IMR-90 (cell line): ENCODE measurements at regions not wholly inside any gene's neighbourhood (a gene's known extent, or its start where the extent isn't known, plus 50 kb on each side); places are given as distances from the start of the nearest gene placed in this dataset.

ENCODE experiments used
- ATAC-seq: fragments of 200-7000 bp; cut with Tn5 transposase; 2 replicates; pipeline ENCODE4 v1.9.1; 2020; ENCODE audit warnings: low read depth, mild to moderate bottlenecking, moderate library complexity
- BruUV-seq: library from RNA; stranded (reverse); fragments of 400-500 nt; replicated peaks from 2 replicates; lab custom pipeline; 2021; lab: Mats Ljungman, UMichigan
- CTCF ChIA-PET: fragments of 300-600 bp; formaldehyde crosslinking; extraction: SDS; loops from one replicate; lab custom pipeline; 2021; ENCODE audit warnings: antibody characterized with exemption; lab: Yijun Ruan, JAX
- POLR2A ChIA-PET: fragments of 300-600 bp; sonication (Branson Sonifier 250); formaldehyde crosslinking; loops from one replicate; lab custom pipeline; 2022; ENCODE audit warnings: antibody characterized with exemption; ENCODE audit not compliant: unreplicated experiment; lab: Charles Lee
- DNase-seq: peaks from one replicate; pipeline ENCODE4 v3.0.0; 2013
- H2AFZ ChIP-seq: replicated peaks from 2 replicates; pipeline ENCODE3; 2013; ENCODE audit warnings: low read length, mild to moderate bottlenecking; ENCODE audit not compliant: poor library complexity
- H2AK5ac ChIP-seq: 2 replicates; pipeline ENCODE4 v1.6.1; 2013; ENCODE audit warnings: low read depth, low read length, inconsistent platforms
- H2AK9ac ChIP-seq: replicated peaks from 2 replicates; pipeline ENCODE3; 2013; ENCODE audit warnings: mild to moderate bottlenecking, low read depth, low read length, moderate library complexity; ENCODE audit not compliant: poor library complexity
- H2BK120ac ChIP-seq: 2 replicates; pipeline ENCODE4 v1.6.1; 2013; ENCODE audit warnings: low read depth, low read length, inconsistent platforms
- H2BK15ac ChIP-seq: 3 replicates; pipeline ENCODE4 v1.6.1; 2013; ENCODE audit warnings: low read depth, low read length, inconsistent platforms
- H2BK20ac ChIP-seq: 2 replicates; pipeline ENCODE4 v1.6.1; 2013; ENCODE audit warnings: low read depth, mild to moderate bottlenecking, inconsistent platforms, low read length, moderate library complexity
- H2BK5ac ChIP-seq: 2 replicates; pipeline ENCODE4 v1.6.1; 2013; ENCODE audit warnings: mild to moderate bottlenecking, low read depth, low read length, inconsistent platforms; ENCODE audit not compliant: poor library complexity, severe bottlenecking
- H3K14ac ChIP-seq: replicated peaks from 2 replicates; pipeline ENCODE4 v1.6.1; 2013; ENCODE audit warnings: low read depth, low read length, inconsistent platforms
- H3K18ac ChIP-seq: 2 replicates; pipeline ENCODE4 v1.6.1; 2013; ENCODE audit warnings: low read depth, low read length, control low read depth
- H3K23ac ChIP-seq: 2 replicates; pipeline ENCODE4 v1.6.1; 2013; ENCODE audit warnings: low read depth, low read length, inconsistent platforms
- H3K27ac ChIP-seq: 2 replicates; pipeline ENCODE4 v1.5.1; 2013; ENCODE audit warnings: mild to moderate bottlenecking, control low read depth, low read length; ENCODE audit not compliant: insufficient read depth
- H3K27me3 ChIP-seq: 2 replicates; pipeline ENCODE4 v1.6.1; 2013; ENCODE audit warnings: low read length; ENCODE audit not compliant: control insufficient read depth, insufficient read depth
- H3K36me3 ChIP-seq: 2 replicates; pipeline ENCODE4 v1.6.1; 2013; ENCODE audit warnings: low read length, mixed read lengths; ENCODE audit not compliant: control insufficient read depth, insufficient read depth
- H3K4ac ChIP-seq: 2 replicates; pipeline ENCODE4 v1.6.1; 2013; ENCODE audit warnings: low read depth, low read length, inconsistent platforms
- H3K4me1 ChIP-seq: 2 replicates; pipeline ENCODE4 v1.6.1; 2013; ENCODE audit warnings: low read length, mixed read lengths; ENCODE audit not compliant: control insufficient read depth, insufficient read depth
- H3K4me2 ChIP-seq: 2 replicates; pipeline ENCODE4 v1.6.1; 2013; ENCODE audit warnings: low read depth, mild to moderate bottlenecking, control low read depth, low read length, moderate library complexity
- H3K4me3 ChIP-seq: 2 replicates; pipeline ENCODE4 v1.5.1; 2013; ENCODE audit warnings: low read depth, mild to moderate bottlenecking, control low read depth, low read length, moderate library complexity; ENCODE audit not compliant: insufficient read depth
- H3K56ac ChIP-seq: 2 replicates; pipeline ENCODE4 v1.6.1; 2013; ENCODE audit warnings: low read length, inconsistent platforms; ENCODE audit not compliant: insufficient read depth; ENCODE audit errors: extremely low read depth
- H3K79me1 ChIP-seq, 2 experiments: 2 replicates each; pipeline ENCODE4 v1.6.1; 2013; ENCODE audit warnings: low read length in 2 of 2, inconsistent platforms in 1 of 2, low read depth in 1 of 2
- H3K9ac ChIP-seq: 2 replicates; pipeline ENCODE4 v1.6.1; 2013; ENCODE audit warnings: low read depth, low read length, control low read depth
- H3K9me1 ChIP-seq: 2 replicates; pipeline ENCODE4 v1.6.1; 2013; ENCODE audit warnings: low read length, inconsistent platforms; ENCODE audit not compliant: insufficient read depth
- H3K9me3 ChIP-seq: 2 replicates; pipeline ENCODE4 v1.6.1; 2013; ENCODE audit warnings: low read length; ENCODE audit not compliant: control insufficient read depth, insufficient read depth
- H4K20me1 ChIP-seq: 2 replicates; pipeline ENCODE4 v1.6.1; 2013; ENCODE audit warnings: low read length, inconsistent platforms; ENCODE audit not compliant: insufficient read depth
- H4K5ac ChIP-seq: 2 replicates; pipeline ENCODE4 v1.6.1; 2013; ENCODE audit warnings: mild to moderate bottlenecking, low read depth, low read length, control low read depth
- H4K8ac ChIP-seq, 2 experiments: 2 replicates each; pipeline ENCODE4 v1.6.1; 2013; ENCODE audit warnings: low read depth in 2 of 2, low read length in 2 of 2, control low read depth in 1 of 2, inconsistent platforms in 1 of 2
- H4K91ac ChIP-seq: 2 replicates; pipeline ENCODE4 v1.6.1; 2013; ENCODE audit warnings: low read depth, low read length, inconsistent platforms; ENCODE audit not compliant: insufficient read depth
- BHLHE40 ChIP-seq: fragments of 150-350 bp; IDR thresholded peaks from 2 replicates; pipeline ENCODE4 v1.6.1; 2016; ENCODE audit warnings: mild to moderate bottlenecking, low read depth, low read length
- CEBPB ChIP-seq: IDR thresholded peaks from 2 replicates; pipeline ENCODE4 v1.6.1; 2012; ENCODE audit warnings: low read depth, low read length, improper control_type of control experiment
- CHD1 ChIP-seq: IDR thresholded peaks from 2 replicates; pipeline ENCODE4 v1.6.1; 2012; ENCODE audit warnings: low read depth, low read length, improper control_type of control experiment
- CTCF ChIP-seq: conservative IDR thresholded peaks from 2 replicates; pipeline ENCODE4 v1.5.1; 2012; ENCODE audit warnings: mild to moderate bottlenecking, low read depth, low read length, improper control_type of control experiment
- FOS ChIP-seq: fragments of 150-350 bp; IDR thresholded peaks from 2 replicates; pipeline ENCODE4 v1.6.1; 2016; ENCODE audit warnings: low read depth, low read length
- MAZ ChIP-seq: IDR thresholded peaks from 2 replicates; pipeline ENCODE4 v1.6.1; 2012; ENCODE audit warnings: low read depth, mild to moderate bottlenecking, low read length, improper control_type of control experiment, moderate library complexity, borderline replicate concordance
- MXI1 ChIP-seq: IDR thresholded peaks from 2 replicates; pipeline ENCODE4 v1.6.1; 2012; ENCODE audit warnings: low read depth, mild to moderate bottlenecking, low read length, moderate library complexity, borderline replicate concordance
- POLR2A ChIP-seq: IDR thresholded peaks from 2 replicates; pipeline ENCODE4 v1.6.1; 2012; ENCODE audit warnings: mild to moderate bottlenecking, low read depth, low read length
- RCOR1 ChIP-seq: IDR thresholded peaks from 2 replicates; pipeline ENCODE4 v1.6.1; 2012; ENCODE audit warnings: mild to moderate bottlenecking, low read length, improper control_type of control experiment; ENCODE audit not compliant: insufficient replicate concordance
- RFX5 ChIP-seq: IDR thresholded peaks from 2 replicates; pipeline ENCODE4 v1.8.0; 2012; ENCODE audit warnings: low read depth, mild to moderate bottlenecking, low read length, moderate library complexity
- dilution Hi-C: fragments of 300-500 bp; cut with HindIII; formaldehyde crosslinking; loops from one replicate; pipeline ENCODE4 v1.14.3; 2018; ENCODE audit warnings: low sequenced_read_pairs; ENCODE audit not compliant: unreplicated experiment
- in situ Hi-C: fragments of 300-500 bp; cut with MboI; formaldehyde crosslinking; loops from 3 replicates; pipeline ENCODE4 v1.14.3; 2019; ENCODE audit warnings: low sequenced_read_pairs, inconsistent platforms, mixed read lengths
- intact Hi-C: fragments of 100-400 bp; cut with micrococcal nuclease; formaldehyde crosslinking; loops from 2 replicates; pipeline ENCODE4 v1.10.0; 2022

GRCh38 chr3:180414157-180414556 lies 187.8 kb upstream of the TTC14 start:
- no peak overlapping the region for H3K4me2 ChIP-seq
- H3K36me3 ChIP-seq, result no peaks in the 10 kb centered on the region
- DNase-seq (no peak), ATAC-seq (no peak)
- TF ChIP-seq FOS, result no peak
- TF ChIP-seq POLR2A, result no peak
- no peak for TF ChIP-seq BHLHE40
- no peak for TF ChIP-seq RCOR1
- no peak for TF ChIP-seq CHD1
- no peak for TF ChIP-seq MAZ
- no peak for TF ChIP-seq MXI1
- TF ChIP-seq CTCF, result no peak
- TF ChIP-seq CEBPB, result no peak
- no peak for TF ChIP-seq RFX5
- H4K8ac ChIP-seq, result no peak overlapping the region
- no peak overlapping the region for H4K91ac ChIP-seq
- H3K4me1 ChIP-seq, result no peaks in the 10 kb centered on the region; the same call in 1 of the 2 replicates
- H2BK120ac ChIP-seq, result no peak overlapping the region
- no peak overlapping the region for H3K27ac ChIP-seq
- H4K5ac ChIP-seq, result no peak overlapping the region
- no peak overlapping the region for H2AFZ ChIP-seq
- H3K56ac ChIP-seq, result no peak overlapping the region
- H2AK9ac ChIP-seq, result no peak overlapping the region
- H3K79me1 ChIP-seq, result no peaks in the 10 kb centered on the region
- H3K9me1 ChIP-seq, result no peaks in the 10 kb centered on the region
- H2BK5ac ChIP-seq, result no peak overlapping the region
- intact Hi-C loops, result no loop called here
- H3K14ac ChIP-seq, result no peak overlapping the region
- H3K18ac ChIP-seq, result no peak overlapping the region
- dilution Hi-C loops, result no loop called here
- in situ Hi-C loops, result no loop called here
- H3K23ac ChIP-seq, result no peak overlapping the region
- no TSS peak for BruUV-seq
- ChIA-PET POLR2A (no interaction called here), CTCF (no interaction called here)
- H2AK5ac ChIP-seq, result no peak overlapping the region
- no peak overlapping the region for H3K4ac ChIP-seq
- H2BK15ac ChIP-seq, result no peak overlapping the region
- H3K9me3 ChIP-seq, result 0 out of 2 replicates have a peak, but pooled peaks cover 5% of the 10 kb centered on the region
- H2BK20ac ChIP-seq, result no peak overlapping the region
- H3K4me3 ChIP-seq, result no peak overlapping the region
- no peaks in the 10 kb centered on the region for H4K20me1 ChIP-seq
- no peaks in the 10 kb centered on the region for H3K27me3 ChIP-seq
- H3K9ac ChIP-seq, result no peak overlapping the region
